OCI-LY3 (cell line): ENCODE measurements at regions not wholly inside any gene's neighbourhood (a gene's known extent, or its start where the extent isn't known, plus 50 kb on each side); places are given as distances from the start of the nearest gene placed in this dataset.
A peak's percentile ranks its signal among the peaks of the same experiment; 100 is the strongest.

Experiments
- H2AFZ ChIP-seq: fragments of 200-600, 300-600 bp; shearing (Covaris generic); 2 replicates; pipeline ENCODE4 v1.6.0; 2014; ENCODE audit warnings: antibody characterized with exemption, low read depth, low read length
- H3K27ac ChIP-seq: fragments of 200-600, 300-600 bp; sonication (generic); 2 replicates; pipeline ENCODE4 v1.5.1; 2014; ENCODE audit warnings: mild to moderate bottlenecking, low read length, moderate library complexity, mixed read lengths
- H3K27me3 ChIP-seq: fragments of 200-600, 300-600 bp; sonication (generic); 2 replicates; pipeline ENCODE4 v1.6.1; 2014; ENCODE audit warnings: low read depth, low read length, mixed read lengths
- H3K36me3 ChIP-seq: fragments of 200-600, 300-600 bp; sonication (generic); replicated peaks from 2 replicates; pipeline ENCODE3; 2014; ENCODE audit warnings: low read depth, low read length, mixed read lengths
- H3K4me1 ChIP-seq: fragments of 300-600, 200-600 bp; sonication (generic); 2 replicates; pipeline ENCODE4 v1.6.1; 2014; ENCODE audit warnings: low read length, mixed read lengths
- H3K4me2 ChIP-seq: fragments of 200-600, 300-600 bp; sonication (generic); 2 replicates; pipeline ENCODE4 v1.6.1; 2014; ENCODE audit warnings: low read length, mixed read lengths
- H3K4me3 ChIP-seq: fragments of 300-600, 200-600 bp; sonication (generic); 2 replicates; pipeline ENCODE4 v1.5.1; 2014; ENCODE audit warnings: antibody characterized with exemption, mild to moderate bottlenecking, low read length, moderate library complexity
- H3K79me2 ChIP-seq: fragments of 300-600, 200-600 bp; shearing (Covaris generic); 2 replicates; pipeline ENCODE4 v1.6.1; 2014; ENCODE audit warnings: mild to moderate bottlenecking, low read length, mixed read lengths
- H3K9ac ChIP-seq: fragments of 300-600, 200-600 bp; shearing (Covaris generic); 2 replicates; pipeline ENCODE4 v1.6.0; 2014; ENCODE audit warnings: mild to moderate bottlenecking, low read length, moderate library complexity
- H3K9me3 ChIP-seq: fragments of 200-600, 300-600 bp; shearing (Covaris generic); 2 replicates; pipeline ENCODE4 v1.6.1; 2014; ENCODE audit warnings: low read length, mixed read lengths; ENCODE audit not compliant: insufficient read depth
- H4K20me1 ChIP-seq: fragments of 200-600, 300-600 bp; sonication (generic); 2 replicates; pipeline ENCODE4 v1.6.1; 2016; ENCODE audit warnings: low read length, mixed read lengths; ENCODE audit not compliant: insufficient read depth
- EZH2phosphoT487 ChIP-seq: fragments of 200-600 bp; shearing (Covaris generic); IDR thresholded peaks from 2 replicates; pipeline ENCODE4 v1.6.1; 2018; ENCODE audit warnings: antibody characterized with exemption, mixed run types, low read depth
- TF ChIP-seq, protein P1 (sequence below): fragments of 200-600, 300-600 bp; sonication (generic); IDR thresholded peaks from 2 replicates; pipeline ENCODE4 v1.5.1; 2014; ENCODE audit warnings: antibody characterized with exemption, low read length, low read depth

DNA sequence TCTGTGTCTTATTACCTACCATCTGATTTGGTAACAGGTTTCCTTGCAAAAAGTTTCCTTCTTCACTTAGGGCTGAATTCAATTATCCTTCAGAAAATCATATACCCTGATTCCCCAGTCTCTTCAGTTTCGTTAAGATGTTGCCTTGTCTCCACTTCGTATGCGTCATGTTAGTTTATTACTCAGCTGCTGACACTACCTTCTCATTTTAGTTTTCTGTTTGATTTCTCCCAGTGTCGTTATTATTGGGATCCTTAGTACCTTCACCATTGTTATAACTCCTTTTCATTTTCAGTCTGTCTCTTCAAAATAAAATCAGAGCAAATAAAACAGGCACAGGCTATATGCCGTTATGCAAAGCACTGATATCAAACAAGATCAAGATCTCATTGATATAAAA, 87.5 kb upstream of the RBPJ start:
- Histone ChIP-seq H4K20me1 (no peaks in the 10 kb centered on the region), H3K27ac (no peak overlapping the region), H3K4me1 (peaks cover 29% of the 10 kb centered on the region), H3K27me3 (no peaks in the 10 kb centered on the region), H3K4me2 (peak overlapping the region; percentile 76), H3K9me3 (0 out of 2 replicates have a peak, but pooled peaks cover 6% of the 10 kb centered on the region), H3K4me3 (peak overlapping the region; percentile 46), H3K36me3 (peaks cover 3% of the 10 kb centered on the region), H2AFZ (peak overlapping the region; percentile 88), H3K9ac (peak overlapping the region; percentile 26; the same call in 1 of the 2 replicates), H3K79me2 (no peaks in the 10 kb centered on the region)
- TF ChIP-seq EZH2phosphoT487: no peak
- TF ChIP-seq, protein P1, sequence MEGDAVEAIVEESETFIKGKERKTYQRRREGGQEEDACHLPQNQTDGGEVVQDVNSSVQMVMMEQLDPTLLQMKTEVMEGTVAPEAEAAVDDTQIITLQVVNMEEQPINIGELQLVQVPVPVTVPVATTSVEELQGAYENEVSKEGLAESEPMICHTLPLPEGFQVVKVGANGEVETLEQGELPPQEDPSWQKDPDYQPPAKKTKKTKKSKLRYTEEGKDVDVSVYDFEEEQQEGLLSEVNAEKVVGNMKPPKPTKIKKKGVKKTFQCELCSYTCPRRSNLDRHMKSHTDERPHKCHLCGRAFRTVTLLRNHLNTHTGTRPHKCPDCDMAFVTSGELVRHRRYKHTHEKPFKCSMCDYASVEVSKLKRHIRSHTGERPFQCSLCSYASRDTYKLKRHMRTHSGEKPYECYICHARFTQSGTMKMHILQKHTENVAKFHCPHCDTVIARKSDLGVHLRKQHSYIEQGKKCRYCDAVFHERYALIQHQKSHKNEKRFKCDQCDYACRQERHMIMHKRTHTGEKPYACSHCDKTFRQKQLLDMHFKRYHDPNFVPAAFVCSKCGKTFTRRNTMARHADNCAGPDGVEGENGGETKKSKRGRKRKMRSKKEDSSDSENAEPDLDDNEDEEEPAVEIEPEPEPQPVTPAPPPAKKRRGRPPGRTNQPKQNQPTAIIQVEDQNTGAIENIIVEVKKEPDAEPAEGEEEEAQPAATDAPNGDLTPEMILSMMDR: no peak

DNA sequence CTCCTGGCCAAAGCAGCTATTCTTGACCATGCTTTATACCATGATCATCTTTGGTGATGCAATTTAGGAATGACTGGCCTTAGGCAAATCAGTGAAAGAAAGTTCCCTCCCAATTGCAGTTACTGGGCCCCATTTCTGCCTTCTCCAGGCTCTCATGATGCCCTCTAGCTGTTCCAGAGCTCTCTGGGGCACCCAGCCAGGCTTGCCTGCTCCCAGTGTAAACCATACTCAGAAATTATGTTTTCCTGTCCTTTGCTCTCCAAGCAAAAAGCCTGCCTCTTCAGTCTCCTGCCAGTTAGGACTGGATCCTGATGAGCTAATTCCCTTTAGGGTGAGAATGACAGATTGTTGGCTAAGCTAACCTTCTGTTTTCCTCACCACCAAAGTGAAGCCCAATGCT, 85.3 kb upstream of the RBPJ start:
- no peaks in the 10 kb centered on the region for H4K20me1 ChIP-seq
- H3K4me2 ChIP-seq: no peak overlapping the region
- no peak overlapping the region for H3K9ac ChIP-seq
- H3K27ac ChIP-seq: no peak overlapping the region
- TF ChIP-seq, protein P1: peak; percentile 16; the same call in 1 of the 2 replicates
- no peak for TF ChIP-seq EZH2phosphoT487
- no peaks in the 10 kb centered on the region for H3K79me2 ChIP-seq
- 0 out of 2 replicates have a peak, but pooled peaks cover 6% of the 10 kb centered on the region for H3K9me3 ChIP-seq
- no peak overlapping the region for H3K4me3 ChIP-seq
- H3K36me3 ChIP-seq: peaks cover 3% of the 10 kb centered on the region
- peaks cover 45% of the 10 kb centered on the region for H3K4me1 ChIP-seq
- H2AFZ ChIP-seq: peak overlapping the region; percentile 31; the same call in 1 of the 2 replicates
- no peaks in the 10 kb centered on the region for H3K27me3 ChIP-seq

DNA sequence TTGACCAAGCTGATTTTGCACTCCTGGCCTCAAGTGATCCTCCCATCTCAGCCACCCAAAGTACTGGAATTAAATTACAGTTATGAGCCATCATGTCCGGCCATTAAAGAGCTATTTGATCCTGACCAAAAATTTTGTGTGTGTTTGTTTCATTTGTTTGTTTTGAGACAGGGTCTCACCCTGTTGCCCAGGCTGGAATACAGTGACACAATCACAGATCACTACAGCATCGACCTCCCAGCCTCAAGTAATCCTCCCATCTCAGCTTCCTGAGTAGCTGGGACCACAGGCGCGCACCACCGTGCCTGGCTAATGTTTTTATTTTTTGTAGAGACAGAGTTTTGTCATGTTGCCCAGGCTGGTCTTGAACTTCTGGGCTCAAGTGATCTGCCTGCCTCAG, 82.9 kb upstream of the RBPJ start:
- no peak overlapping the region for H3K27ac ChIP-seq
- no peak overlapping the region for H3K4me2 ChIP-seq
- H2AFZ ChIP-seq: no peak overlapping the region

GRCh38 chr4:26238426-26238777, 82.4 kb upstream of the RBPJ start:
- no peak overlapping the region for H3K4me3 ChIP-seq
- H2AFZ ChIP-seq: no peak overlapping the region
- 0 out of 2 replicates have a peak, but pooled peaks cover 6% of the 10 kb centered on the region for H3K9me3 ChIP-seq
- no peak overlapping the region for H3K4me2 ChIP-seq
- peaks cover 36% of the 10 kb centered on the region for H3K4me1 ChIP-seq
- no peaks in the 10 kb centered on the region for H3K79me2 ChIP-seq
- no peaks in the 10 kb centered on the region for H3K27me3 ChIP-seq
- H3K36me3 ChIP-seq: peaks cover 3% of the 10 kb centered on the region
- no peak overlapping the region for H3K27ac ChIP-seq
- no peak for TF ChIP-seq EZH2phosphoT487
- TF ChIP-seq, protein P1: no peak
- H4K20me1 ChIP-seq: no peaks in the 10 kb centered on the region
- H3K9ac ChIP-seq: no peak overlapping the region

More for the DNA sequence above, 82.9 kb upstream of the RBPJ start:
- Histone ChIP-seq H3K4me3 (no peak overlapping the region), H4K20me1 (no peaks in the 10 kb centered on the region), H3K4me1 (peaks cover 41% of the 10 kb centered on the region), H3K36me3 (peaks cover 3% of the 10 kb centered on the region), H3K79me2 (no peaks in the 10 kb centered on the region), H3K9me3 (0 out of 2 replicates have a peak, but pooled peaks cover 6% of the 10 kb centered on the region), H3K27me3 (no peaks in the 10 kb centered on the region), H3K9ac (no peak overlapping the region)
- TF ChIP-seq, protein P1: no peak
- TF ChIP-seq EZH2phosphoT487: no peak
